HG02943 (cell line): ENCODE measurements at regions not wholly inside any gene's neighbourhood (a gene's known extent, or its start where the extent isn't known, plus 50 kb on each side); places are given as distances from the start of the nearest gene placed in this dataset.

Experiments used
- ATAC-seq: cut with Tn5 transposase; IDR thresholded peaks from one replicate; pipeline ENCODE4 v1.9.1; 2021; ENCODE audit warnings: mild to moderate bottlenecking, low read depth, moderate library complexity; ENCODE audit not compliant: unreplicated experiment

GRCh38 chrX:122439831-122440230, 744.2 kb upstream of the GRIA3 start:
- ATAC-seq: no peak

DNA sequence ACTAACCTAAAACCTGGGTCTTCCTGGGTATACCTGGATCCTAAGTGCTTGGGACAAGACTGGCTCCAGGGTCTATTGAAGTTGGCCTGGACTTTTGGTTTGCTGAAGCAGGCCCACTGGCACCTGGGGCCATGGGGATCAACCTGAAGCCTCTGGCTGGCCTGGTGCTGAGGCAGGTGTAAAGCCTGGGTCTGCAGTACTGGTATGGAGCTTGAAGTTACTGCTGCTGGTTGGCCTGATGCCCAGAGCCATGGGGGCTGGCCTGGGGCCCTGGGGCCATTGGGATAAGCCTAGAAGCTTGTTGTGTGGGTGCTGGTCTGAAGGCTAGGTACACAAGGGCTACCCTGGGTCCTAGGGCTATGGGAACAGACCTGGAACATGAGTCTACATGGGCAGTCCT, 743.2 kb upstream of the GRIA3 start:
- no peak for ATAC-seq

DNA sequence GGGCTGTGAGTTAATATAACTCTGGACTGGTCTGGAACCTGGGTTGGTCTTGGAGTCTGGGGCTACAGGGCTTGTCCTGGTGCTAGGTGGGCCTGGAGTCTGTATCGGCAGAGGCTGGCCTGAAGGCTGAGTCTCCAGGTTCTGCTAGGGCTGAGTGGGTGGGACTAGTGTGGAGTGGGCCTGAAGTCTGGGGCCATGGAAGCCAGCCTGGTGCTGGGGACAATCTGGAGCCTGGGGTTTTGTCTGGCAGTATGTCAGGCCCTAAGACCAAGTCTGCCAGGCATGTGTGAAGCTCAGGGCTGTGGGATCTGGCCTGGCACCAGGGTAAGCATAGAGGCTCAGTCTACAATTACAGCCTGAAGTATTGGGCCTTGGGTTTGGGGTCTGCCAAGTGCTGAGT, 742.6 kb upstream of the GRIA3 start:
- no peak for ATAC-seq

DNA sequence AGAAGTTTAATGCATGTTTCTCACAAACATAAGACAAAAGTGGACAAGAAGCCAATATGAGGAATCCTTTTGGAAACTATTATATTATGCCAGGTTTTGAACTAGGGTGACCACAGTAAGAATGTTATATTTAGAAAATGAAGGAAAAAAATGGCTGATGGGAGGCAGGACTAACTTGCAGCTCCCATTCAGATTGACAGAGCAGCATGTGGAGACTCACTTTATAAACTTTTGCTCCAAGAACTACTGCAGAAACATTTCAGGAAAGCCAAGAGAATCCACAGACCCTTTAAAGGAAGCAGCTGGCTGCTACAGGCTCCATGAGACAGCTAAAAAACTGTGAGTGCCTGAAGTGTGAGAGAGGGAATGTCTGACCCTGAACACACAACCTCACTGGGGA, 738.6 kb upstream of the GRIA3 start:
- ATAC-seq: no peak

GRCh38 chrX:122464341-122464740, 719.7 kb upstream of the GRIA3 start:
- ATAC-seq: no peak

- ATAC-seq: no peak
These were observed 708.8 kb upstream of the GRIA3 start for GRCh38 chrX:122475306-122475705.

DNA sequence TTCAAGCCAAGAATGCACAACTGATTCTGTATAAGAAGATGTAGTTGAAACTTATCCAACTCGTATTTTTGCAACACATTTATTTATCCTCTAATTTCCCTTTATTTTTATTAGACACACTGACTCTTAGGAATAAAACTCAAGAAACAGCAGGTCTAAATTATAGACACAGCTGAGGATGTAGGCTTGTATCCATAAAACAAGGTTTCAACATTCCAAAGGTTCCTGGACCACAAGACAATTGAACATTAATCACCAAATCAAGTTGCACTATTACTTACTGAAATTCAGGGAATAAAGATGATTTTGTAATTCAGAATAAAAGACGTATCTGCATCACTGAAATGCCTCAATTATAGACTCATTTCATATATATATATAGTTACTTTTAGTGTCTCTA, 683.5 kb upstream of the GRIA3 start:
- ATAC-seq: no peak

- ATAC-seq: no peak
These were observed 682.4 kb upstream of the GRIA3 start for GRCh38 chrX:122501652-122502051.

DNA sequence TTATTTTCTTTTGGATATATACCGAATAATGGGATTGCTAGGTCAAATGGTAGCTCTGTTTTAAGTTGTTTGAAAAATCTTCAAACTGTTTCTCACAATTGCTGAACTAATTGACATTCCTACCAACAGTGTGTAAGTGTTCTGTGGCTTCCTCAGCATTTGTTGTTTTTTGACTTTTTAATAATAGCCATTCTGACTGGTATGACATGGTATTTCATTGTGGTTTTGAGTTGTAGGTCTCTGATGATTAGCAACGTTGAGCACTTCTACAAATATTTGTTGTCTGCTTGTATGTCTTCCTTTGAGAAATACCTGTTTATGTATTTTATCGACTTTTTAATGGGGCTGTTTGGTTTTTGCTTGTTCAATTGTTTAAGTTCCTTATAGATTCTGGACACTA, 680.1 kb upstream of the GRIA3 start:
- no peak for ATAC-seq

- ATAC-seq: no peak
These were observed 671.5 kb upstream of the GRIA3 start for GRCh38 chrX:122512561-122513072.

DNA sequence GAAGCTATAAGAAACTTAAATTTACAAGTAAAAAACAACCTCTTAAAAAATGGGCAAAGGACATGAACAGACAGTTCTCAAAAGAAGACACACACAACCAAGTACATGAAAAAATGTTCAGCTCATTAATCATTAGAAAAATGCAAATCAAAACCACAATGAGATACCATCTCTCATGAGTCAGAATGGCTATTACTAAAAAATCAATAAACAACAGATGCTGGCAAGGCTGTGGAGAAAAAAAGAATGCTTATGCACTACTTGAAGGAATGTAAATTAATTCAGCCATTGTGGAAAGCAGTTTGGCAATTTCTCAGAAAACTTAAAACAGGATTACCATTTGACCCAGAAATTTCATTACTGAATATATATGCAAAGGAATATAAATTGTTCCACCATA, 666.3 kb upstream of the GRIA3 start:
- ATAC-seq: no peak

- no peak for ATAC-seq
These were observed 638.3 kb upstream of the GRIA3 start for GRCh38 chrX:122545778-122546177.

- no peak for ATAC-seq
These were observed 637.8 kb upstream of the GRIA3 start for GRCh38 chrX:122546269-122546668.

GRCh38 chrX:122552286-122552800, 631.7 kb upstream of the GRIA3 start:
- ATAC-seq: no peak

DNA sequence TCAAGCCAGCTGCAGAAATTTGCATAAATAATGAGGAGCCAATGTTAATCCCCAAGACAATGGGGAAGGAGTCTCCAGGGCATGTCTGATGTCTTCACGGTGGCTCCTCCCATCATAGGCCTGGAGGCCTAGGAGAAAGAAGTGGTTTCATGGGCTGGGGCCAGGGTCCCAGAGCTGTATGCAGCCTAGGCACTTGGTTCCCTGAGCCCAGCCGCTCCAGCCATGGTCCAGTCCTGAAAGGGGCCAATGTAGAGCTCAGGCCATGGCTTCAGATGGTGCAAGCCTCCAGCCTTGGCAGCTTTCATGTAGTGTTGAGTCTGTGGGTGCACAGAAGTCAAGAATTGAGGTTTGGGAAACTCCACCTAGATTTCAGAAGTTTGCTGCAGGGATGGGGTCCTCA, 628.2 kb upstream of the GRIA3 start:
- ATAC-seq: no peak

GRCh38 chrX:122565952-122566351, 618.1 kb upstream of the GRIA3 start:
- no peak for ATAC-seq

GRCh38 chrX:122566401-122566800, 617.7 kb upstream of the GRIA3 start:
- no peak for ATAC-seq

- no peak for ATAC-seq
These were observed 616.2 kb upstream of the GRIA3 start for GRCh38 chrX:122567911-122568310.

- no peak for ATAC-seq
These were observed 611.6 kb upstream of the GRIA3 start for GRCh38 chrX:122572461-122572860.

DNA sequence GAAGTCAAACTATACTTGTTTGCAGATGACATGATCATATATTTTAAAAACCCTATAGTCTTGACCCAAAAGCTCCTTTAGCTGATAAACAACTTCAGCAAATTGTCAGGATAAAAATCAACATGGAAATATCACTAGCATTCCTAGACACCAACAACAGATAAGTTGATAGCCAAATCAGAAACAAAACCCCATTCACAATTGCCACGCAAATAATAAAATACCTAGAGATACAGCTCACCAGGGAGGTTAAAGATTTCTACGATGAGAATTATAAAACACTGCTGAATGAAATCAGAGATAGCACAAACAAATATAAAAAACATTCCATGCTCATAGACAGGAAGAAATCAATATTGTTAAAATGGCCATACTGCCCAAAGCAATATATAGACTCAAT, 605.0 kb upstream of the GRIA3 start:
- ATAC-seq: no peak

DNA sequence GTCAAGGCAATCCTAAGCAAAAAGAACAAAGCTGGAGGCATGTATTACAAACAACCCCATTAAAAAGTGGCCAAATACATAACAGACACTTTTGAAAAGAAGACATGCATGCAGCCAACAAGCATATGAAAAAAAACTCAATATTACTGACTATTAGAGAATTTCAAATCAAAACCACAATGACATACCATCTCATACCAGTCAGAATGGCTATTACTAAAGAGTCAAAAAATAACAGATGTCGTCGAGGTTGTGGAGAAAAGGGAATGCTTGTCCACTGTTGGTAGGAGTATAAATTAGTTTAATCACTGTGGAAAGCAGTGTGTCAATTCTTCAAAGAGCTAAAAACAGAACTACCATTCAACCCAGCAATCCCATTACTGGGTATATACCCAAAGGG, 604.6 kb upstream of the GRIA3 start:
- no peak for ATAC-seq

GRCh38 chrX:122582280-122582974, 601.7 kb upstream of the GRIA3 start:
- no peak for ATAC-seq

GRCh38 chrX:122582975-122583305, 601.1 kb upstream of the GRIA3 start:
- no peak for ATAC-seq
